LNCAP (cell line): ENCODE measurements at regions not wholly inside any gene's neighbourhood (a gene's known extent, or its start where the extent isn't known, plus 50 kb on each side); places are given as distances from the start of the nearest gene placed in this dataset.

Experiments used
- CTCF ChIP-seq: fragments of 450-650 bp; IDR thresholded peaks from 2 replicates; pipeline ENCODE4 v1.5.1; 2017; ENCODE audit warnings: mild to moderate bottlenecking

GRCh38 chr2:136495636-136496035 is 269.7 kb upstream of the THSD7B start:
- TF ChIP-seq CTCF = no peak

- no peak for TF ChIP-seq CTCF
These were observed 272.4 kb upstream of the THSD7B start for GRCh38 chr2:136492901-136493300.

- TF ChIP-seq CTCF = no peak
These were observed 275.2 kb upstream of the THSD7B start for GRCh38 chr2:136490100-136490499.

- TF ChIP-seq CTCF = no peak
These were observed 277.9 kb upstream of the THSD7B start for GRCh38 chr2:136487421-136487820.

GRCh38 chr2:136486115-136486514 is 279.2 kb upstream of the THSD7B start:
- TF ChIP-seq CTCF = no peak

- no peak for TF ChIP-seq CTCF
These were observed 282.4 kb upstream of the THSD7B start for GRCh38 chr2:136482966-136483365.

- no peak for TF ChIP-seq CTCF
These were observed 283.3 kb upstream of the THSD7B start for GRCh38 chr2:136482006-136482405.

- TF ChIP-seq CTCF = no peak
These were observed 285.6 kb upstream of the THSD7B start for GRCh38 chr2:136479696-136480095.
